ENCODE measurements at regions not wholly inside any gene's neighbourhood (a gene's known extent, or its start where the extent isn't known, plus 50 kb on each side); places are given as distances from the start of the nearest gene placed in this dataset.

GRCh38 chr12:3961591-3961990, 88.4 kb upstream of the PARP11 start:
- intact Hi-C loops (cut with DNase I) = no loop called here
- DNase-seq (no peak), ATAC-seq (no peak)

GRCh38 chr12:3959799-3960560, 86.8 kb upstream of the PARP11 start:
- no peak for DNase-seq
- intact Hi-C loops (cut with DNase I) = no loop called here
- ATAC-seq = no peak

- no peak for DNase-seq
- intact Hi-C loops (cut with DNase I) = no loop called here
- ATAC-seq = no peak
Observed at GRCh38 chr12:3958534-3958933, 85.3 kb upstream of the PARP11 start.

- no peak for ATAC-seq
- intact Hi-C loops (cut with DNase I) = no loop called here
- no peak for DNase-seq
Observed at GRCh38 chr12:3951380-3952135, 78.4 kb upstream of the PARP11 start.

GRCh38 chr12:3950714-3951320, 77.6 kb upstream of the PARP11 start:
- DNase-seq = no peak
- ATAC-seq = no peak
- intact Hi-C loops (cut with DNase I) = no loop called here

GRCh38 chr12:3947781-3948180, 74.6 kb upstream of the PARP11 start:
- ATAC-seq = no peak
- intact Hi-C loops (cut with DNase I) = no loop called here

GRCh38 chr12:3945671-3946070, 72.5 kb upstream of the PARP11 start:
- no peak for DNase-seq
- intact Hi-C loops (cut with DNase I) = no loop called here
- no peak for ATAC-seq

More at GRCh38 chr12:3947781-3948180, 74.6 kb upstream of the PARP11 start:
- no peak for DNase-seq

GRCh38 chr12:3944620-3945019, 71.4 kb upstream of the PARP11 start:
- DNase-seq (no peak), ATAC-seq (no peak)
- intact Hi-C loops (cut with DNase I) = no loop called here

- intact Hi-C loops (cut with DNase I) = no loop called here
- ATAC-seq = no peak
- no peak for DNase-seq
Observed at GRCh38 chr12:3938042-3938544, 64.9 kb upstream of the PARP11 start.

GRCh38 chr12:3935078-3935477, 61.9 kb upstream of the PARP11 start:
- intact Hi-C loops (cut with DNase I) = no loop called here
- ATAC-seq (no peak), DNase-seq (no peak)

GRCh38 chr12:3933819-3934192, 60.6 kb upstream of the PARP11 start:
- ATAC-seq = no peak
- DNase-seq = no peak

GRCh38 chr12:3933074-3933818, 60.0 kb upstream of the PARP11 start:
- intact Hi-C loops (cut with DNase I) = no loop called here
- ATAC-seq (no peak), DNase-seq (no peak)

More at GRCh38 chr12:3933819-3934192, 60.6 kb upstream of the PARP11 start:
- intact Hi-C loops (cut with DNase I) = no loop called here

- DNase-seq = no peak
- intact Hi-C loops (cut with DNase I) = no loop called here
- ATAC-seq = no peak
Observed at GRCh38 chr12:3931776-3932175, 58.6 kb upstream of the PARP11 start.

- no peak for DNase-seq
- intact Hi-C loops (cut with DNase I) = no loop called here
- ATAC-seq = no peak
Observed at GRCh38 chr12:3931206-3931605, 58.0 kb upstream of the PARP11 start.

GRCh38 chr12:3929875-3930615, 56.8 kb upstream of the PARP11 start:
- no peak for DNase-seq
- no peak for ATAC-seq
- intact Hi-C loops (cut with DNase I) = no loop called here

- DNase-seq (no peak), ATAC-seq (no peak)
- intact Hi-C loops (cut with DNase I) = no loop called here
Observed at GRCh38 chr12:3928538-3929184, 55.5 kb upstream of the PARP11 start.

GRCh38 chr12:3925621-3926020, 52.4 kb upstream of the PARP11 start:
- ATAC-seq = no peak
- no peak for DNase-seq
- intact Hi-C loops (cut with DNase I) = no loop called here

GRCh38 chr12:3924761-3925160, 51.6 kb upstream of the PARP11 start:
- DNase-seq (no peak), ATAC-seq (no peak)
- intact Hi-C loops (cut with DNase I) = no loop called here
